Astrocyte of the spinal cord (primary cell): ENCODE measurements at regions not wholly inside any gene's neighbourhood (a gene's known extent, or its start where the extent isn't known, plus 50 kb on each side); places are given as distances from the start of the nearest gene placed in this dataset.

Experiments used
- DNase-seq: peaks from one replicate; pipeline ENCODE4 v3.0.0; 2011; ENCODE audit warnings: low read depth, low spot score
- H3K4me3 ChIP-seq: 2 replicates; pipeline ENCODE4 v1.5.1; 2011; ENCODE audit warnings: low read depth, mild to moderate bottlenecking, low read length, moderate library complexity
- in situ Hi-C: cut with HindIII; loops from 2 replicates; pipeline ENCODE4 v1.10.0; 2017; ENCODE audit warnings: low sequenced_read_pairs
- TF ChIP-seq, protein P1 (sequence below): IDR thresholded peaks from 2 replicates; pipeline ENCODE4 v1.5.1; 2012; ENCODE audit warnings: low read depth, mild to moderate bottlenecking, low read length, inconsistent platforms

- DNase-seq = no peak
- TF ChIP-seq, protein P1, sequence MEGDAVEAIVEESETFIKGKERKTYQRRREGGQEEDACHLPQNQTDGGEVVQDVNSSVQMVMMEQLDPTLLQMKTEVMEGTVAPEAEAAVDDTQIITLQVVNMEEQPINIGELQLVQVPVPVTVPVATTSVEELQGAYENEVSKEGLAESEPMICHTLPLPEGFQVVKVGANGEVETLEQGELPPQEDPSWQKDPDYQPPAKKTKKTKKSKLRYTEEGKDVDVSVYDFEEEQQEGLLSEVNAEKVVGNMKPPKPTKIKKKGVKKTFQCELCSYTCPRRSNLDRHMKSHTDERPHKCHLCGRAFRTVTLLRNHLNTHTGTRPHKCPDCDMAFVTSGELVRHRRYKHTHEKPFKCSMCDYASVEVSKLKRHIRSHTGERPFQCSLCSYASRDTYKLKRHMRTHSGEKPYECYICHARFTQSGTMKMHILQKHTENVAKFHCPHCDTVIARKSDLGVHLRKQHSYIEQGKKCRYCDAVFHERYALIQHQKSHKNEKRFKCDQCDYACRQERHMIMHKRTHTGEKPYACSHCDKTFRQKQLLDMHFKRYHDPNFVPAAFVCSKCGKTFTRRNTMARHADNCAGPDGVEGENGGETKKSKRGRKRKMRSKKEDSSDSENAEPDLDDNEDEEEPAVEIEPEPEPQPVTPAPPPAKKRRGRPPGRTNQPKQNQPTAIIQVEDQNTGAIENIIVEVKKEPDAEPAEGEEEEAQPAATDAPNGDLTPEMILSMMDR = no peak
- in situ Hi-C loops = no loop called here
- H3K4me3 ChIP-seq = no peak overlapping the region
Measured at GRCh38 chr1:228955691-228956090, 220.4 kb downstream of the RHOU start.

DNA sequence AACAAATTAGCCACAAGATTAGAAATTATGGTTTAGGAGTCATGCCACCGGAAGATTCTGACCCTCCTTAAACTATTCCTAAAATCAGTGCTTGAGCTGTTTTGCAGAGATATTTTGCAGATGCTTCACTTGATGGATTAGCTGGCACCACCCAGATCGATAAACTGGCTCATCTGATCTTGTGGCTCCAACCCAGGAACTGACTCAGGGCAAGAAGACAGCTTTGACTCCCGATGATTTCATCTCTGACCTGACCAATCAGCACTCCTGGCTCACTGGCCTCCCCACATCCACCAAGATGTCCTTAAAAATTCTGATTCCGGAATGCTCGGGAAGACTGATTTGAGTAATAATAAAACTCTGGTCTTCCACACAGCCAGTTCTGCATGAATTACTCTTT is 221.6 kb downstream of the RHOU start:
- in situ Hi-C loops = no loop called here
- DNase-seq = no peak
- TF ChIP-seq, protein P1 = no peak
- no peak overlapping the region for H3K4me3 ChIP-seq

DNA sequence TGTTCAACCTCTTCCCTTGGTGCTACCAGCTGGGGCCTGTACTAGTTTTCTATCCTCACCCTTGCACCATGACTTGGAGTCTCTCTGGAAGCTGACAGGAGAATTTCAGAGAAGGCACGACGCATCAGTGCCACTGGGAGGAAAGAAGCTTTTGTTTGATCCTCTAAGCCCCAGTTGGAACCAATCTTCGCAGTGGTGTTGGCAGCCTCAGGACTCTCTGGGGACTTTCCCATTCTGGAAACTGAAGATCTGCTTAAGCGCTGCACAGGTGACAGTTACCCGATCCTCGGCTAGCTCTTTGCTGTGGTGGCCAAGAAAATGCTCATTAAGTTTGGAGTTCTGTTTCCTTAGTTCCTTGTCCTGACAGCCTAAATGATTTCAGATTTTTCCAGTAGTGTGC is 222.3 kb downstream of the RHOU start:
- DNase-seq = no peak
- in situ Hi-C loops = no loop called here

GRCh38 chr1:228958121-228958520 is 222.8 kb downstream of the RHOU start:
- in situ Hi-C loops = no loop called here
- no peak overlapping the region for H3K4me3 ChIP-seq
- no peak for DNase-seq
- TF ChIP-seq, protein P1 = no peak

More for the DNA sequence above, 222.3 kb downstream of the RHOU start:
- TF ChIP-seq, protein P1 = no peak
- H3K4me3 ChIP-seq = no peak overlapping the region

GRCh38 chr1:228958741-228959140 is 223.5 kb downstream of the RHOU start:
- no peak for DNase-seq
- TF ChIP-seq, protein P1 = no peak
- in situ Hi-C loops = no loop called here
- no peak overlapping the region for H3K4me3 ChIP-seq

GRCh38 chr1:228960705-228961104 is 225.4 kb downstream of the RHOU start:
- no peak for DNase-seq
- TF ChIP-seq, protein P1 = no peak
- in situ Hi-C loops = no loop called here
- no peak overlapping the region for H3K4me3 ChIP-seq

- DNase-seq = no peak
- TF ChIP-seq, protein P1 = no peak
- H3K4me3 ChIP-seq = no peak overlapping the region
- in situ Hi-C loops = no loop called here
Measured at GRCh38 chr1:228961511-228961910, 226.2 kb downstream of the RHOU start.
